ENCODE measurements at regions not wholly inside any gene's neighbourhood (a gene's known extent, or its start where the extent isn't known, plus 50 kb on each side); places are given as distances from the start of the nearest gene placed in this dataset.

- 88% methylated on average over 8 of the region's 9 CpGs for WGBS
Observed at GRCh38 chr4:8730159-8730558, 137.6 kb downstream of the CPZ start.

GRCh38 chr4:8729408-8730149 is 137.0 kb downstream of the CPZ start:
- H4K8ac ChIP-seq (ENCODE audit: low read length), result no peak overlapping the region
- no peaks in the 10 kb centered on the region for H3K36me3 ChIP-seq (ENCODE audit: control insufficient read depth in 1 of 2, insufficient read depth in 2 of 2, low read depth in 1 of 2, low read length in 2 of 2)
- H2AFZ ChIP-seq (ENCODE audit: low read depth, low read length), result no peak overlapping the region
- no peak overlapping the region for H2BK12ac ChIP-seq (ENCODE audit: low read length in 2 of 2)
- 84% methylated on average over 18 of the region's 18 CpGs for WGBS
- no peak overlapping the region for H3K4ac ChIP-seq (ENCODE audit: low read depth in 1 of 2, low read length in 2 of 2)
- no peaks in the 10 kb centered on the region for H3K4me1 ChIP-seq (ENCODE audit: control insufficient read depth, insufficient read depth, low read depth, low read length)
- no peak overlapping the region for H2BK5ac ChIP-seq (ENCODE audit: low read depth, low read length, poor library complexity, severe bottlenecking)
- no peak overlapping the region for H3K4me2 ChIP-seq (ENCODE audit: low read length, poor library complexity, severe bottlenecking)
- H2BK120ac ChIP-seq (ENCODE audit: low read depth, low read length), result no peak overlapping the region
- H3K14ac ChIP-seq (ENCODE audit: low read length in 2 of 2), result no peak overlapping the region
- H3K23ac ChIP-seq (ENCODE audit: low read length in 2 of 2), result no peak overlapping the region
- H3K27ac ChIP-seq (ENCODE audit: low read length, poor library complexity, severe bottlenecking), result no peak overlapping the region
- H3K9me3 ChIP-seq (ENCODE audit: control insufficient read depth, low read length), result no peaks in the 10 kb centered on the region
- H2AK5ac ChIP-seq (ENCODE audit: low read length, severe bottlenecking), result no peak overlapping the region
- no peak overlapping the region for H3K9ac ChIP-seq (ENCODE audit: low read length)
- no peak overlapping the region for H3K18ac ChIP-seq (ENCODE audit: low read depth in 1 of 2, low read length in 2 of 2)
- no peak overlapping the region for H2BK15ac ChIP-seq (ENCODE audit: low read depth, poor library complexity, severe bottlenecking)
- no peaks in the 10 kb centered on the region for H3K79me1 ChIP-seq (replicated peaks; ENCODE audit: low read length, poor library complexity, severe bottlenecking)
- H3K27me3 ChIP-seq (ENCODE audit: control insufficient read depth in 1 of 2, insufficient read depth in 1 of 2, low read length in 2 of 2), result peaks cover 0 to 21% of the 10 kb centered on the region in 2 experiments
- no peak for DNase-seq
- H4K91ac ChIP-seq (ENCODE audit: low read length), result no peak overlapping the region
- H3K4me3 ChIP-seq (ENCODE audit: insufficient read depth in 1 of 2, low read depth in 1 of 2, low read length in 2 of 2), result no peak overlapping the region

More at GRCh38 chr4:8730159-8730558, 137.6 kb downstream of the CPZ start:
- Histone ChIP-seq H3K9me3 (ENCODE audit: control insufficient read depth, low read length) (no peaks in the 10 kb centered on the region), H3K27ac (ENCODE audit: low read length, poor library complexity, severe bottlenecking) (no peak overlapping the region), H3K4me2 (ENCODE audit: low read length, poor library complexity, severe bottlenecking) (no peak overlapping the region), H2BK15ac (ENCODE audit: low read depth, poor library complexity, severe bottlenecking) (no peak overlapping the region), H3K79me1 (replicated peaks; ENCODE audit: low read length, poor library complexity, severe bottlenecking) (no peaks in the 10 kb centered on the region), H3K36me3 (ENCODE audit: control insufficient read depth in 1 of 2, insufficient read depth in 2 of 2, low read depth in 1 of 2, low read length in 2 of 2) (no peaks in the 10 kb centered on the region), H2BK120ac (ENCODE audit: low read depth, low read length) (no peak overlapping the region), H2AFZ (ENCODE audit: low read depth, low read length) (no peak overlapping the region), H2BK12ac (ENCODE audit: low read length in 2 of 2) (no peak overlapping the region), H3K4me1 (ENCODE audit: control insufficient read depth, insufficient read depth, low read depth, low read length) (no peaks in the 10 kb centered on the region), H3K14ac (ENCODE audit: low read length in 2 of 2) (no peak overlapping the region), H4K91ac (ENCODE audit: low read length) (no peak overlapping the region), H3K9ac (ENCODE audit: low read length) (no peak overlapping the region), H3K4me3 (ENCODE audit: insufficient read depth in 1 of 2, low read depth in 1 of 2, low read length in 2 of 2) (no peak overlapping the region), H3K27me3 (ENCODE audit: control insufficient read depth in 1 of 2, insufficient read depth in 1 of 2, low read length in 2 of 2) (peaks cover 0 to 15% of the 10 kb centered on the region in 2 experiments), H3K18ac (ENCODE audit: low read depth in 1 of 2, low read length in 2 of 2) (no peak overlapping the region), H2BK5ac (ENCODE audit: low read depth, low read length, poor library complexity, severe bottlenecking) (no peak overlapping the region), H4K8ac (ENCODE audit: low read length) (no peak overlapping the region), H3K23ac (ENCODE audit: low read length in 2 of 2) (no peak overlapping the region), H2AK5ac (ENCODE audit: low read length, severe bottlenecking) (no peak overlapping the region), H3K4ac (ENCODE audit: low read depth in 1 of 2, low read length in 2 of 2) (no peak overlapping the region)
- no peak for DNase-seq

- Histone ChIP-seq H2BK120ac (ENCODE audit: low read depth, low read length) (no peak overlapping the region), H2AFZ (ENCODE audit: low read depth, low read length) (no peak overlapping the region), H3K9me3 (ENCODE audit: control insufficient read depth, low read length) (no peaks in the 10 kb centered on the region), H3K4me3 (ENCODE audit: insufficient read depth in 1 of 2, low read depth in 1 of 2, low read length in 2 of 2) (no peak overlapping the region), H2AK5ac (ENCODE audit: low read length, severe bottlenecking) (no peak overlapping the region), H3K4ac (ENCODE audit: low read depth in 1 of 2, low read length in 2 of 2) (no peak overlapping the region), H3K79me1 (replicated peaks; ENCODE audit: low read length, poor library complexity, severe bottlenecking) (no peaks in the 10 kb centered on the region), H3K4me1 (ENCODE audit: control insufficient read depth, insufficient read depth, low read depth, low read length) (no peaks in the 10 kb centered on the region), H3K4me2 (ENCODE audit: low read length, poor library complexity, severe bottlenecking) (no peak overlapping the region), H3K14ac (ENCODE audit: low read length in 2 of 2) (no peak overlapping the region), H3K9ac (ENCODE audit: low read length) (no peak overlapping the region), H4K91ac (ENCODE audit: low read length) (no peak overlapping the region), H3K23ac (ENCODE audit: low read length in 2 of 2) (no peak overlapping the region), H3K27me3 (ENCODE audit: control insufficient read depth in 1 of 2, insufficient read depth in 1 of 2, low read length in 2 of 2) (peaks cover 0 to 25% of the 10 kb centered on the region in 2 experiments), H3K18ac (ENCODE audit: low read depth in 1 of 2, low read length in 2 of 2) (no peak overlapping the region), H3K27ac (ENCODE audit: low read length, poor library complexity, severe bottlenecking) (no peak overlapping the region), H4K8ac (ENCODE audit: low read length) (no peak overlapping the region), H2BK15ac (ENCODE audit: low read depth, poor library complexity, severe bottlenecking) (no peak overlapping the region), H2BK12ac (ENCODE audit: low read length in 2 of 2) (no peak overlapping the region), H3K36me3 (ENCODE audit: control insufficient read depth in 1 of 2, insufficient read depth in 2 of 2, low read depth in 1 of 2, low read length in 2 of 2) (no peaks in the 10 kb centered on the region), H2BK5ac (ENCODE audit: low read depth, low read length, poor library complexity, severe bottlenecking) (no peak overlapping the region)
- no peak for DNase-seq
- 90% methylated on average over 19 of the region's 21 CpGs for WGBS
Observed at GRCh38 chr4:8728536-8729407, 136.2 kb downstream of the CPZ start.

Data from mesenchymal stem cell (in vitro differentiated cells and primary cell).